ENCODE measurements at regions not wholly inside any gene's neighbourhood (a gene's known extent, or its start where the extent isn't known, plus 50 kb on each side); places are given as distances from the start of the nearest gene placed in this dataset.
"Not testable (repeated sequence)": the region's sequence is repeated elsewhere in the genome, so short reads cannot be mapped to it uniquely, and the experiment has no call there.

DNA sequence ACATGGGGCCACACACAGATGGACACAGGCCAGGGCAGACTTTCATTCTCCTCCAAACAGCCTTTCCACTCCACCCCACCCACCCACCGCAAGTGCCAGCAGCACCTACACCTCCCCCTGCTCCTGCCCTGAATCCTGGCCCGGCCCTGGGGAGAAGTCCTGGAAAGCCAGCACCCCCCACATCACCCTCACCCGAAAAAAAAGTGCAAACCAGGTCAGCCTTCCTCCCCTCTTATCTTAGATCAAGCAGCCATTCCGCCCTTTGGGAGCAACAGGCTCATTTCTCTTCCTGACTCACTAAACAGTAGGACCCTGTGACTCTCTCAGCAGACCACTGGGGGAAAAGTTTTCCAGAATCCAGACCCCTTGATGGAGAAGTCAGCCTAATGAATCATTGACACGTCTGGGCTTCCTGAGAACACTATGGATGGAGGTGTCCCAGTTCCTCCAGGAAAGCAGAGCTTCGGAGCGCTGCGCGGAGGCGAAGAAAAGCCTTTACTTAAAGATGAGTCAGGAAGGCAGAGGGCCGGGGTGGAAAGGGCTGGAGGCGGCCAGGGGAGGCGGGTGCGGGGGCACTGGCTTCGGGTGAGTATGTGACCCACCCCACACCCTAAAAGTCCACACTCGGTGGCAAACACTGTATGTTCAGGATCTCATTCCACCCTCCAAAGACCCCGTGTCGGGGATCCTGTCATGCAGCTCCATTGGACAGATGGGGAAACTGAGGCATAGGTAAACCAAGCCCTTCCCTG is 588.7 kb downstream of the MATN1 start:
- Histone ChIP-seq H3K36me3 (ENCODE audit: insufficient read depth) (no peaks in the 10 kb centered on the region), H2AFZ (ENCODE audit: low read depth) (no peak overlapping the region), H3K27ac (no peak overlapping the region), H3K9ac (no peak overlapping the region), H4K20me1 (ENCODE audit: insufficient read depth) (no peaks in the 10 kb centered on the region), H3K4me2 (no peak overlapping the region), H3K4me1 (ENCODE audit: low read depth, poor library complexity, severe bottlenecking) (no peaks in the 10 kb centered on the region), H3K4me3 (IDR thresholded peaks at IDR 0.05; ENCODE audit: insufficient read depth, low read depth, low read length) (no peak overlapping the region), H3K27me3 (ENCODE audit: insufficient read depth, low read depth) (peaks cover 7% of the 10 kb centered on the region; the same call in 1 of the 2 replicates), H3K79me2 (ENCODE audit: insufficient read depth, low read depth) (no peaks in the 10 kb centered on the region)
- TF ChIP-seq, protein P1, sequence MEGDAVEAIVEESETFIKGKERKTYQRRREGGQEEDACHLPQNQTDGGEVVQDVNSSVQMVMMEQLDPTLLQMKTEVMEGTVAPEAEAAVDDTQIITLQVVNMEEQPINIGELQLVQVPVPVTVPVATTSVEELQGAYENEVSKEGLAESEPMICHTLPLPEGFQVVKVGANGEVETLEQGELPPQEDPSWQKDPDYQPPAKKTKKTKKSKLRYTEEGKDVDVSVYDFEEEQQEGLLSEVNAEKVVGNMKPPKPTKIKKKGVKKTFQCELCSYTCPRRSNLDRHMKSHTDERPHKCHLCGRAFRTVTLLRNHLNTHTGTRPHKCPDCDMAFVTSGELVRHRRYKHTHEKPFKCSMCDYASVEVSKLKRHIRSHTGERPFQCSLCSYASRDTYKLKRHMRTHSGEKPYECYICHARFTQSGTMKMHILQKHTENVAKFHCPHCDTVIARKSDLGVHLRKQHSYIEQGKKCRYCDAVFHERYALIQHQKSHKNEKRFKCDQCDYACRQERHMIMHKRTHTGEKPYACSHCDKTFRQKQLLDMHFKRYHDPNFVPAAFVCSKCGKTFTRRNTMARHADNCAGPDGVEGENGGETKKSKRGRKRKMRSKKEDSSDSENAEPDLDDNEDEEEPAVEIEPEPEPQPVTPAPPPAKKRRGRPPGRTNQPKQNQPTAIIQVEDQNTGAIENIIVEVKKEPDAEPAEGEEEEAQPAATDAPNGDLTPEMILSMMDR (conservative IDR thresholded peaks at IDR 0.05; ENCODE audit: low read depth, low read length), result no peak

DNA sequence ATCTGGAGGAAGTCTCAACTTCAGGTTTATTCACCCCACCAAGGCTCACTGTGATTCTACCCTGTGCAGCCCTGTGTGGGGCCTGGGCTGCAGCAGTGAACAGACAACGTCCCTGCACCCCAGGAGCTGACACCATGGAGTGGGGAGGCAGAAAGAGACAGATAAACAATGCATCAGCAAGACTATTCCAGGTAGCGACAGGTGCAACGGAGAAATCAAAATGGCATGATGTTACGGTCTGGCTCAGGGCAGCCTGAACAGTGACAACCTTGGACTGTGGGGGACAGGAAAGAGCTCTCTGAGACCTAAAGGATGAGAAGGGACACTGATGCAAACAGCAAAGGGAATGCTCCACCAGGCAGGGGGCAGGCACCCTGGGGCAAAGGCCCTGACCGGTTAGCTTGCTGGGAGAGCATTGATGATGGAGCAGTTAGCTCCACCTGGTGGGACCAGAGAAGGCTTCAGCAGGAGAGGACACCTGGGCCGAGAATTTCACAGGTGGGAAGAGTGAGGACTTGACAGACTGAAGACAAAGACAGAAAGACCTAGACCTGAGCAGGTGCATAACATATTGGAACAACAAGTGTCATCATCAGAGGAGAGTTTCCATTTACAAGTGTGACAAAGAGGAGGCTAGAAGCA is 589.9 kb downstream of the MATN1 start:
- Histone ChIP-seq H3K36me3 (ENCODE audit: insufficient read depth) (no peaks in the 10 kb centered on the region), H3K4me3 (IDR thresholded peaks at IDR 0.05; ENCODE audit: insufficient read depth, low read depth, low read length) (no peak overlapping the region), H3K4me2 (no peak overlapping the region), H2AFZ (ENCODE audit: low read depth) (no peak overlapping the region), H3K79me2 (ENCODE audit: insufficient read depth, low read depth) (no peaks in the 10 kb centered on the region), H3K4me1 (ENCODE audit: low read depth, poor library complexity, severe bottlenecking) (no peaks in the 10 kb centered on the region), H3K27ac (no peak overlapping the region), H3K27me3 (ENCODE audit: insufficient read depth, low read depth) (peaks cover 7% of the 10 kb centered on the region; the same call in 1 of the 2 replicates), H3K9ac (no peak overlapping the region), H4K20me1 (ENCODE audit: insufficient read depth) (no peaks in the 10 kb centered on the region)
- TF ChIP-seq, protein P1 (conservative IDR thresholded peaks at IDR 0.05; ENCODE audit: low read depth, low read length), result no peak

DNA sequence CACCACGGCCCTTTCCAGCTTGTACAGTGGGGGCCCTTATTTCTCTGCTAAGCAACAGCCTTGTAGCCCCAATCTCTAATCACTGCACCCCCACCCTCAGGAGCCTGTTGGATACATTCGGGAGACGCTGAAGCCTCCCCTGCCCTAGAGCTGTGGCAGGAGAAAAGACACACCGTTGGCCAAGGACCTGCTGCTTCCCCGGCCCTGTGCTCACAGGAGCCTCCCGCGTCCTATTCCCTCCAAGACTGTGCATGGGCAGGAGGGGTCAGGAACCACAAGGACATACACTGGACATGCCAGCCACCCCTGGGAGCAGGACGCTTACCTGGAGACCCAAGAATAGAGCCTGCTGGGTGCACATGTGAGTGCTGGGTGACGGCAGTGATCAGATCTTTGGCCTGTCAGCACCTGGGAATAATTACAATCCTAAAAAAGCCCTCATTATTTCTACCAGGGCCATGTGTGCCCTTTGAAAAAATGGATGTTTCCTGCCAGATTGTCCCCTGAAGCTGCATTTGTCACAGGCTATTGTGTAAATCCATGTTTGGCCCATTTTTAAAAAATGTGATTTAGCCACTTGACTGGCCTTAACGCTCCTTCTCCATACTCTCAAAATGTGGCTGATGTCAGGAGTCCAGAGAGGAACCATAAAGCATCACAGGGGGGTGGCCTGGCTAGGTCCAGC is 590.6 kb downstream of the MATN1 start:
- TF ChIP-seq, protein P1 (conservative IDR thresholded peaks at IDR 0.05; ENCODE audit: low read depth, low read length), result no peak
- H3K4me1 ChIP-seq (ENCODE audit: low read depth, poor library complexity, severe bottlenecking), result no peaks in the 10 kb centered on the region

DNA sequence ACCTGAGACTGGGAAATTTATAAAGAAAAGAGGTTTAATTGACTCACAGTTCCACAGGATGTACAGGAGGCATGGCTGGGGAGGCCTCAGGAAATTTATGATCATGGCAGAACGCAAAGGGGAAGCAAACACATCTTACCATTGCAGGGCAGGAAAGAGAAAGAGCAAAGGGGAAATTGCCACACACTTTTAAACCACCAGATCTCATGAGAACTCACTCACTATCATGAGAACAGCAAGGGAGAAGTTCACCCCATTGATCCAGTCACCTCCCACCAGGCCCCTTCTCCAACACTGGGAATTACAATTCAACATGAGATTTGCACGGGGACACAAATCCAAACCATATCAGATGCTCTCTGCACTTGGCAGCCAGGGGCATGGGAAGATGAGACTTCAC is 592.8 kb downstream of the MATN1 start:
- H3K79me2 ChIP-seq (ENCODE audit: insufficient read depth, low read depth); H3K27ac ChIP-seq; H2AFZ ChIP-seq (ENCODE audit: low read depth): not testable (repeated sequence)

More for the DNA sequence above, 590.6 kb downstream of the MATN1 start:
- H3K36me3 ChIP-seq (ENCODE audit: insufficient read depth), result no peaks in the 10 kb centered on the region
- no peaks in the 10 kb centered on the region for H4K20me1 ChIP-seq (ENCODE audit: insufficient read depth)
- H2AFZ ChIP-seq (ENCODE audit: low read depth), result no peak overlapping the region
- no peaks in the 10 kb centered on the region for H3K79me2 ChIP-seq (ENCODE audit: insufficient read depth, low read depth)
- H3K4me2 ChIP-seq, result no peak overlapping the region
- H3K4me3 ChIP-seq (IDR thresholded peaks at IDR 0.05; ENCODE audit: insufficient read depth, low read depth, low read length), result no peak overlapping the region
- no peak overlapping the region for H3K27ac ChIP-seq
- H3K9ac ChIP-seq, result no peak overlapping the region
- peaks cover 2% of the 10 kb centered on the region; the same call in 1 of the 2 replicates for H3K27me3 ChIP-seq (ENCODE audit: insufficient read depth, low read depth)

More for the DNA sequence above, 592.8 kb downstream of the MATN1 start:
- not testable (repeated sequence) for H3K4me2 ChIP-seq; H3K4me3 ChIP-seq (IDR thresholded peaks at IDR 0.05; ENCODE audit: insufficient read depth, low read depth, low read length); H3K36me3 ChIP-seq (ENCODE audit: insufficient read depth); H3K9ac ChIP-seq; H3K4me1 ChIP-seq (ENCODE audit: low read depth, poor library complexity, severe bottlenecking); H4K20me1 ChIP-seq (ENCODE audit: insufficient read depth); H3K27me3 ChIP-seq (ENCODE audit: insufficient read depth, low read depth)

Measured in KMS-11 (cell line).